HK-2 (cell line): ENCODE measurements at regions not wholly inside any gene's neighbourhood (a gene's known extent, or its start where the extent isn't known, plus 50 kb on each side); places are given as distances from the start of the nearest gene placed in this dataset.

Experiments used
- DNase-seq: peaks from one replicate; pipeline ENCODE4 v3.0.0-alpha.2; 2018; ENCODE audit not compliant: unreplicated experiment

DNA sequence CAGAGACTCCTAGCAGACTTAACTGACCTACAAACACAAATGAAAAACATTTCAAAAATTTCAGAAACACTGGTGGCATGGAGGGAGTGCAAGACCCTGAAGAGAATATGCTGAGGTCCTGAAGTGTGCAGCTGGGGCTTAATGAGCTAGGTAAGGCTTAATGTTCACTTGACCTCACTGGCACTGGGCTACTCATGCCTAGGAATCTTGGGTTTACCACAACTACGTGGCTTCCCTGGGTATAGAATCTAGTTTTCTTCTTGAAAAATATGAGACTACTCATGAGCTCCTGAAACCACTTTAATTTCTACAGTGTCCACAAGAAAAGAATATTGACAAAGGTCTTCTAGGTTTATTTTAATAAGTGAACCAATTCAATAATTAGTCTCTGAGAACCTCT is 139.8 kb downstream of the HNMT start:
- DNase-seq, result no peak

DNA sequence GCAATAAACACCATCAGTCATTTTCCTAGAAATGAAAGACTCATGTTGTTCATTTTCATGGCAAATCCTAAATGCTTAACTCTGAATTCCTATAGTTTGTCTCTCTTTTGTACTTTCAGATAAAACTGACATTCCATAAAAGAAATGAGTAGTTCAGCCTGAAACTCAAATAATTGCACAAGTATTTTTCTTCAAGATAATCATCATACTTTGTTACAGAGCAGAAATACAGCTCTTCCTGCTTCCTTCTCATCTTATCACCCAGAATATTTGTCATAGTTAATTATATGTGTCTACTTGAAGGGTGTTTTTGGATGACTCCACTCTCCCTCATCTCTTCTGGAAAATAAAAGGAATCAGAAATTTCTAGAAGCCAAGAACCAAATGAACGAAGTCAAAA is 141.1 kb downstream of the HNMT start:
- DNase-seq, result no peak

- no peak for DNase-seq
These were observed 142.3 kb downstream of the HNMT start for GRCh38 chr2:138106606-138107005.

DNA sequence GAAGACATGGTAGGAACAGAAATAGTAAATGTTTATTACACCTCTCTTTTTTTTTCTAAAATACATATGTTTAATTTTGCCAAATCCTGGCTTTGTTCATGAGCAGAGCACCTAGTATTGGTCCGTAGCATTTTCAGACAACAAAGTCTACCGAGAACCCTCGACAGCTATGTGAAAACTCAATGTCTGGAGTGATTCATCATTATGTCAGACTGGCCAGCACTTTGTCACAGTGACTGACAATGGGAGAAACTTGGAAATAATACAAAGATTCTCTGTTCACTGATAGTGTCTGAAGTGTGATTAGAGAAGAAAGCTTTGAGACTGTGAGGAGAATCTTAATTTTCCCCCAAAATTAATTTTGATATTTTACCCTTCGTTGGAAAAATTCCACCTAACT is 143.0 kb downstream of the HNMT start:
- DNase-seq, result no peak

- DNase-seq, result no peak
These were observed 146.3 kb downstream of the HNMT start for GRCh38 chr2:138110453-138111083.

- no peak for DNase-seq
These were observed 148.3 kb downstream of the HNMT start for GRCh38 chr2:138112536-138112935.

DNA sequence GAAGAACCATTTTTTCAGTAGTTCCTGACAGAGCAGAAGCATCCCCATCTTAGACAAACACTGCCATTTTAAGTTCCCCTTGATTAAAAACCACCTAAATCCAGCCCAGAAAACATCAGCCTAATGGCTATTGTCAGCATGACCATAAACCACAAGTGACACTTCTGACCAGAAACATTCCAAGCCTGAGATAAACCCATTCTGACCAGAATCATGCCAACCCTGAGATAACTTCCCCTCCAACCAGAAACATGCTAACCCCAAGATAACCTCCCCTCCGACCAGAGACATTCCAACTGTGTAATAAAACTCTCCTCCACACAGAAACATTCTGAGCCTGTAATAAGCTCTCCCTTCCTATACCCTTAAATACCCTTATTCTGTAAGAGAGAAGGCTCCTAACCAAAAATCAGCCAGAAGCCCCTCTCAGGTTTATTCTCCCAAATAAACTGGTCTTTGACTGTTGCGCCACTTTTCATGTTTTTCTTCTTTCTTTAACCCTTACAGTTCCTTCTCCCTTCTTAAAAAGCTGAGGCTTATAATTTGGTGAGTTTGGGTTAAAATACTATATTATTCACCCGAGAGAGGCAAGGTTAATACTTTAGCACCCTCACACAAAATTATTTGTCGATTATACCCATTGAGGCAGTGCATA is 149.7 kb downstream of the HNMT start:
- DNase-seq, result no peak

GRCh38 chr2:138115666-138116065 is 151.4 kb downstream of the HNMT start:
- no peak for DNase-seq

DNA sequence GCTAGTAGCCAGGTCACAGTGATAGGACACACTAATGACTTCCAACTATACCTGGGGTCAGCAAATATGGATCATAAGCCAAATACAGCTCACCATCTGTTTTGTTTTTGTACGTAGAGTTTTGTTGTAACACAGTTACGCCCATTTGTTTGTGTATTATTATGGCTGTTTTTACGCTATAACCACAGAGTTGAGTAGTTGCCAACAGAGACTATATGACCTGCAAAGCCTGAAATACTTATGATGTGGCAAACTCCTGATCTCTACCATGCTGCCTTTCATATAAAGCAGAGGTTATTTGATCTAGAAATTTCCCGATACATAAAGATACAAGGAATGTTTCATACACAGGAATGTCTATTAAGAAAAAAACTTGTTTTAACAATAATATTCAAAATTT is 152.2 kb downstream of the HNMT start:
- no peak for DNase-seq

GRCh38 chr2:138121666-138122661 is 157.7 kb downstream of the HNMT start:
- DNase-seq, result no peak

GRCh38 chr2:138122891-138123290 is 158.6 kb downstream of the HNMT start:
- DNase-seq, result no peak

GRCh38 chr2:138123741-138124140 is 159.5 kb downstream of the HNMT start:
- no peak for DNase-seq

- no peak for DNase-seq
These were observed 160.2 kb downstream of the HNMT start for GRCh38 chr2:138124521-138124920.

DNA sequence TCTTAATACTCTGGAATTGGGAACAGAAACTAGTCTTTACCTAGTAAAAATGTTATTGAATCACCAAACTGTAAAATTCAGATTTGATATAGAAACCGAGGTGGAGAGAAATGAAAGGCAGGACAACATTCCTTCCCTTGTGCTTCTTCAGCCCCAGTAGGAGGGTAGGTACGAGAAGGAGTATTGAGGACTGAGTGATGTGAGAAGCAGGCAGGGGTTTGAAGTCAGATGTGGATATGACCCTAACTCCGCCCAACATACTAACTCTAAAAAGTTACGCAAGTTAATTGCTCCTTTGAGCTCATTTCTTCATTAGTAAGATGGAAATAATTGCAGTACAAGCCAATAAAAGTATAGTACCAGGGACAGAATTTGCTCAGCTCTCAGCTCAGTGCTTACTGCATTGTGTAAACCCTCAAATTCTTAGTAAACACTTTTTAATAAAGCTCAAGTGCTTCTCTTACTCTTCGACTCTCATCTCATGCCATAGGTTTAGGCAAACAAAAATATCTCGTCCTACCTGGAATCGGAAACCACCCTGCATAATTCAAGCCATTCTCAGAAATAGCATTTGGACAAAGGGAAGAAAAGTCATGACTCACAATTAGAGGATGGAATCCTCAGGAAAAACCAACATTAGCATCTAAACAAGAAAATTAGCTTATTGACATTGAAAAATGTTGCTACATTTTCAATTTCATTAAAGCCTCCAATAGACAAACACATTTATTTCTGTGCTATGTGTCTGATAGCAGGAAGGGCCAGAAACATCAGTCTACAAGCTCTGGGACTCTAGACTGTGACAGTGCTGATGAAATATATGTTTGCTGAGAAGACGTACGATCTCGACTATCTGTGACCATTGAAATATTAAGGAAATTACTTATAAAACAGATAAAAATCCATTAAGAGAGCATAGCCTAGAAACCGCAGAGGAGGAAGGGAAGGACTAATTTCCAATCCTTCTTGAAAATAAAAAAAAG is 161.3 kb downstream of the HNMT start:
- no peak for DNase-seq

DNA sequence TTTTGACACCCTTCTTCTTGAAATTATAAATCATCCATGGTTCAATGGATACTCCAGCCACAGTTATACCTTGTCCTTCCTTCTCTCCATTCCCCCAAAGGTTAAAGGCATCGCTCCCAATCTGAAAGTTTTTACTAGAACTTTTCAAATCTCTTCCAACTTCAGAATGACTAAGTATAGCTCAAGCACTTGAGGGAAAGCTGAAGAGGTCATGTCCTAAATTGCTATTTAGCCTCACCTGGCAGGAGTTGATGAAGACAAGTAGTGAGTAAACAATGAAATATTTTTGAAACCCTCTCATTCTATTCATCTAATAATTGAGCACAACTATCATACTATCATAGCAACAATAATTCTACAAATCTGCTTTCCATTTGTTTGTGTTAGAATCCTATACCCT is 167.8 kb downstream of the HNMT start:
- DNase-seq, result no peak

GRCh38 chr2:138137949-138138348 is 173.7 kb downstream of the HNMT start:
- no peak for DNase-seq

- DNase-seq, result no peak
These were observed 183.5 kb downstream of the HNMT start for GRCh38 chr2:138147796-138148195.

DNA sequence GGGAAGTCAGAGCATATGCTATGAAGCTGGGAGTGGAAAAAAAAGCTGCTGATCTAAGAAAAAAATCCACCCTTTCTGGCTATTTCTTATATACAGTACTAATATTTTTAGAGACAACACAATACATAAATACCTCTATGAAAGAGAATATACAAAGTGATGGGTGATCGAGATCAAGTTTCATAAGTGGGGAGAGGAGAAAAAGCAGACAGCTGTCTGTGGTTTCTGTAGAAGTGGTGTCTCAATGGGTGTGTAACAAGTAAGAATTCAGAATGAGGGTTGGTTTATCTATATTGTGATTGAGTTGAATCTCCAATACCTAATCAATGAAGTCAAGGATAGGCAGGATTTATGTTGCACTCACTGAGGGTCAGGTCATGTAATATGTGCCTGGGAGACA is 191.0 kb downstream of the HNMT start:
- DNase-seq, result no peak

GRCh38 chr2:138157372-138157771 is 193.1 kb downstream of the HNMT start:
- DNase-seq, result no peak

- DNase-seq, result no peak
These were observed 206.2 kb downstream of the HNMT start for GRCh38 chr2:138170485-138170884.

GRCh38 chr2:138171244-138171643 is 207.0 kb downstream of the HNMT start:
- DNase-seq, result no peak
